ENCODE measurements at regions not wholly inside any gene's neighbourhood (a gene's known extent, or its start where the extent isn't known, plus 50 kb on each side); places are given as distances from the start of the nearest gene placed in this dataset.

- no peak for TF ChIP-seq CTCF (IDR thresholded peaks at IDR 0.05)
- TF ChIP-seq REST (IDR thresholded peaks at IDR 0.05; ENCODE audit: low read depth, low read length): no peak
- no peak for TF ChIP-seq USF2 (IDR thresholded peaks at IDR 0.05; ENCODE audit: borderline replicate concordance, low read depth, low read length)
- TF ChIP-seq TAF1 (IDR thresholded peaks at IDR 0.05; ENCODE audit: borderline replicate concordance, low read depth, low read length): no peak
- TF ChIP-seq POLR2AphosphoS5 (IDR thresholded peaks at IDR 0.05; ENCODE audit: low read depth, low read length): no peak
- no peak for TF ChIP-seq ELF1 (IDR thresholded peaks at IDR 0.05)
- TF ChIP-seq MXI1 (IDR thresholded peaks at IDR 0.05; ENCODE audit: low read depth, low read length): no peak
- no peak for TF ChIP-seq GABPA (IDR thresholded peaks at IDR 0.05; ENCODE audit: low read depth)
- TF ChIP-seq RFX5 (IDR thresholded peaks at IDR 0.05; ENCODE audit: low read length): no peak
Measured at GRCh38 chr2:198762441-198762840, 695.3 kb downstream of the SATB2 start.
